Ovary (tissue), 3 donors: ENCODE measurements at regions not wholly inside any gene's neighbourhood (a gene's known extent, or its start where the extent isn't known, plus 50 kb on each side); places are given as distances from the start of the nearest gene placed in this dataset.

Source experiments
- EP300 ChIP-seq: sonication (generic); formaldehyde crosslinking; IDR thresholded peaks from one replicate; pipeline ENCODE4 v1.6.1; 2017; ENCODE audit warnings: antibody characterized with exemption
- POLR2A ChIP-seq: fragments of 450-650 bp; IDR thresholded peaks from one replicate; pipeline ENCODE4 v1.6.1; 2017; ENCODE audit warnings: antibody characterized with exemption, mild to moderate bottlenecking, moderate library complexity
- TF ChIP-seq, protein P1 (sequence below), 3 donors: fragments of 450-650 bp in 2 of 3; fragments of 200-600 bp in 1 of 3; IDR thresholded peaks; one replicate each; pipeline versions ENCODE4 v1.5.1 to v1.8.0; 2016 to 2022; ENCODE audit warnings: antibody characterized with exemption in 3 of 3, mild to moderate bottlenecking in 1 of 3
- donor health status: DM: no; HTN: no; CAD: no.

DNA sequence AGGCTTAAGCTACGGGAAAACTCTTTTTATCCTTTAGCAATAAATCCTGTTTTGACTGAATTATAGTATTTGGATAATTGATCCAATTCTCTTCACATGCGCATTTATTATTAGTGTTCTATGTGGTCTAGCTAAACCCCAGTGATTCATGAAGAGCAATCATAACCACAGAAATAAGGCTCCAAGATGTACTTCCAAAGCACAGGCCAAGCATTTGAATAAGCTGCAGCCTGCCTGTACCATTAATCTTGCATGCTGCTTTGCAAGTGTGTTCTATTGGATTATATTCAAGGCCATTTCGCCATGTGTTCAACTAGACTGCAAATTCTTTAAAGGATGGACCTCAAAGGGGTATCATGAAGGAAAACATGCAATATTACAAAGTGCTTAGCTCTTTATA is 385.2 kb upstream of the FAT1 start:
- TF ChIP-seq POLR2A (no peak), EP300 (no peak)
- TF ChIP-seq, protein P1, sequence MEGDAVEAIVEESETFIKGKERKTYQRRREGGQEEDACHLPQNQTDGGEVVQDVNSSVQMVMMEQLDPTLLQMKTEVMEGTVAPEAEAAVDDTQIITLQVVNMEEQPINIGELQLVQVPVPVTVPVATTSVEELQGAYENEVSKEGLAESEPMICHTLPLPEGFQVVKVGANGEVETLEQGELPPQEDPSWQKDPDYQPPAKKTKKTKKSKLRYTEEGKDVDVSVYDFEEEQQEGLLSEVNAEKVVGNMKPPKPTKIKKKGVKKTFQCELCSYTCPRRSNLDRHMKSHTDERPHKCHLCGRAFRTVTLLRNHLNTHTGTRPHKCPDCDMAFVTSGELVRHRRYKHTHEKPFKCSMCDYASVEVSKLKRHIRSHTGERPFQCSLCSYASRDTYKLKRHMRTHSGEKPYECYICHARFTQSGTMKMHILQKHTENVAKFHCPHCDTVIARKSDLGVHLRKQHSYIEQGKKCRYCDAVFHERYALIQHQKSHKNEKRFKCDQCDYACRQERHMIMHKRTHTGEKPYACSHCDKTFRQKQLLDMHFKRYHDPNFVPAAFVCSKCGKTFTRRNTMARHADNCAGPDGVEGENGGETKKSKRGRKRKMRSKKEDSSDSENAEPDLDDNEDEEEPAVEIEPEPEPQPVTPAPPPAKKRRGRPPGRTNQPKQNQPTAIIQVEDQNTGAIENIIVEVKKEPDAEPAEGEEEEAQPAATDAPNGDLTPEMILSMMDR (IDR thresholded peaks at IDR 0.05) = no peak
